Endodermal cell (in vitro differentiated cells): ENCODE measurements at regions not wholly inside any gene's neighbourhood (a gene's known extent, or its start where the extent isn't known, plus 50 kb on each side); places are given as distances from the start of the nearest gene placed in this dataset.

Experiments used
- DNase-seq: peaks from one replicate; pipeline ENCODE4 v3.0.0-alpha.2; 2017
- H3K27ac ChIP-seq: 2 replicates; pipeline ENCODE4 v1.5.1; 2013; ENCODE audit warnings: mild to moderate bottlenecking, low read depth, low read length, moderate library complexity
- H3K27me3 ChIP-seq: 2 replicates; pipeline ENCODE4 v1.6.1; 2013; ENCODE audit warnings: mild to moderate bottlenecking, low read length, moderate library complexity; ENCODE audit not compliant: insufficient read depth, control insufficient read depth, poor library complexity, severe bottlenecking
- H3K36me3 ChIP-seq: 2 replicates; pipeline ENCODE4 v1.7.0; 2013; ENCODE audit warnings: mild to moderate bottlenecking, low read length, moderate library complexity; ENCODE audit not compliant: control insufficient read depth, insufficient read depth
- H3K4me1 ChIP-seq: one replicate; pipeline ENCODE4 v1.7.0; 2013; ENCODE audit warnings: low read length; ENCODE audit not compliant: control insufficient read depth, insufficient read depth
- H3K4me3 ChIP-seq: 2 replicates; pipeline ENCODE4 v1.5.1; 2013; ENCODE audit warnings: mild to moderate bottlenecking, low read length, moderate library complexity
- H3K9ac ChIP-seq: 2 replicates; pipeline ENCODE4 v1.6.1; 2013; ENCODE audit warnings: mild to moderate bottlenecking, low read length, moderate library complexity; ENCODE audit not compliant: poor library complexity, severe bottlenecking; ENCODE audit errors: extremely low read depth
- H3K9me3 ChIP-seq: 2 replicates; pipeline ENCODE4 v1.6.1; 2013; ENCODE audit warnings: mild to moderate bottlenecking, low read length, moderate library complexity; ENCODE audit not compliant: control insufficient read depth
- H3K27ac Mint-ChIP-seq: 2 replicates; pipeline ENCODE4 v1.8.0; 2020; ENCODE audit warnings: mixed read lengths
- H3K27me3 Mint-ChIP-seq: 2 replicates; pipeline ENCODE4 v1.8.0; 2021; ENCODE audit warnings: mild to moderate bottlenecking, mixed read lengths; ENCODE audit not compliant: insufficient read depth
- H3K36me3 Mint-ChIP-seq: 2 replicates; pipeline ENCODE4 v1.8.0; 2020; ENCODE audit warnings: low read depth, mixed read lengths
- H3K4me1 Mint-ChIP-seq: 2 replicates; pipeline ENCODE4 v1.8.0; 2020; ENCODE audit warnings: mixed read lengths
- H3K4me3 Mint-ChIP-seq: 2 replicates; pipeline ENCODE4 v1.8.0; 2020; ENCODE audit warnings: mild to moderate bottlenecking, moderate library complexity, mixed read lengths
- H3K9me3 Mint-ChIP-seq: 2 replicates; pipeline ENCODE4 v1.8.0; 2020; ENCODE audit warnings: mild to moderate bottlenecking, mixed read lengths
- CTCF ChIP-seq: fragments of 200-600 bp; sonication (generic); conservative IDR thresholded peaks from 2 replicates; pipeline ENCODE4 v1.5.0; 2021; ENCODE audit warnings: antibody characterized with exemption, mild to moderate bottlenecking
- whole genome bisulfite sequencing, 2 experiments: methylation state at CpG; one replicate each; pipeline versions ENCODE4 v1.1.5 to v1.1.7; 2013; ENCODE audit warnings: missing lambda C conversion rate in 2 of 2, mixed read lengths in 1 of 2; ENCODE audit not compliant: insufficient coverage in 1 of 2, insufficient read length in 1 of 2; 5-methylcytosine and 5-hydroxymethylcytosine counted together

- no peaks in the 10 kb centered on the region for H3K36me3 ChIP-seq
- H3K9ac ChIP-seq: no peak overlapping the region
- no peak overlapping the region for H3K27ac ChIP-seq
- Mint-ChIP-seq H3K9me3 (peaks cover 18% of the 10 kb centered on the region), H3K4me1 (peaks cover 6% of the 10 kb centered on the region), H3K36me3 (peaks cover 4% of the 10 kb centered on the region), H3K4me3 (no peak overlapping the region), H3K27me3 (no peaks in the 10 kb centered on the region), H3K27ac (no peak overlapping the region)
- no peak overlapping the region for H3K4me3 ChIP-seq
- 100% methylated on average over 1 of the region's 3 CpGs; no CpG with 5 or more reads in 1 of the 2 experiments for WGBS, 2 experiments
- TF ChIP-seq CTCF: no peak
- H3K9me3 ChIP-seq: peaks cover 6% of the 10 kb centered on the region
- H3K27me3 ChIP-seq: no peaks in the 10 kb centered on the region
- DNase-seq: no peak
- H3K4me1 ChIP-seq: no peaks in the 10 kb centered on the region
Measured at GRCh38 chr13:61760102-61760501, 344.5 kb upstream of the PCDH20 start.

GRCh38 chr13:61756031-61756430, 340.4 kb upstream of the PCDH20 start:
- 75% methylated on average over 1 of the region's 1 CpG; no CpG with 5 or more reads in 1 of the 2 experiments for WGBS, 2 experiments
- Mint-ChIP-seq H3K27me3 (no peaks in the 10 kb centered on the region), H3K4me3 (no peak overlapping the region), H3K27ac (no peak overlapping the region), H3K9me3 (peaks cover 20% of the 10 kb centered on the region), H3K36me3 (peaks cover 4% of the 10 kb centered on the region), H3K4me1 (no peaks in the 10 kb centered on the region)
- Histone ChIP-seq H3K4me1 (no peaks in the 10 kb centered on the region), H3K9ac (no peak overlapping the region), H3K36me3 (no peaks in the 10 kb centered on the region), H3K27ac (no peak overlapping the region), H3K4me3 (no peak overlapping the region), H3K27me3 (no peaks in the 10 kb centered on the region), H3K9me3 (peaks cover 6% of the 10 kb centered on the region)
- DNase-seq: no peak
- TF ChIP-seq CTCF: no peak

DNA sequence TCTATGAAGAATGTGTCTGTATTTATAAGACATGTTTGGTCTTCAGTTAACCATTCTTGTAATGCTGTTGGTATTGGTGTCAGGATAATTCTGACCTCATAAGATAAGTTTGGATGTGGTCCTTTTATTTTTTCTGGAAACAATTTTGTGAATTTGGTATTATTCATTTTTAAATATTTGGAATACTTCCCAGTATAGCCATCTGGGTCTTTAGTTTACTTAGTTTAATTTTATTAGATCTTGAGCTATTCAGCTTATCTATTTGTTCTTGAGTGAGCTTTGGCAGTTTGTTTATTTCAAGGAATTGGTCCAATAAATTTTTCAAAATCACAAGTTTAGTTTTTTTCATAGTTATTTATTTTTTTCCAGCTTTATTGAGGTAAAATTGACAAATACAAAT, 335.4 kb upstream of the PCDH20 start:
- Mint-ChIP-seq H3K27me3 (peaks cover 1% of the 10 kb centered on the region), H3K4me1 (no peaks in the 10 kb centered on the region), H3K9me3 (peaks cover 11% of the 10 kb centered on the region), H3K4me3 (no peak overlapping the region), H3K27ac (no peak overlapping the region), H3K36me3 (peaks cover 4% of the 10 kb centered on the region)
- Histone ChIP-seq H3K4me1 (no peaks in the 10 kb centered on the region), H3K9me3 (peaks cover 3% of the 10 kb centered on the region), H3K27me3 (no peaks in the 10 kb centered on the region), H3K27ac (no peak overlapping the region), H3K36me3 (no peaks in the 10 kb centered on the region), H3K9ac (no peak overlapping the region), H3K4me3 (no peak overlapping the region)
- TF ChIP-seq CTCF: no peak
- no peak for DNase-seq
